ENCODE measurements at regions not wholly inside any gene's neighbourhood (a gene's known extent, or its start where the extent isn't known, plus 50 kb on each side); places are given as distances from the start of the nearest gene placed in this dataset.
A peak's percentile ranks its signal among the peaks of the same experiment; 100 is the strongest.

DNA sequence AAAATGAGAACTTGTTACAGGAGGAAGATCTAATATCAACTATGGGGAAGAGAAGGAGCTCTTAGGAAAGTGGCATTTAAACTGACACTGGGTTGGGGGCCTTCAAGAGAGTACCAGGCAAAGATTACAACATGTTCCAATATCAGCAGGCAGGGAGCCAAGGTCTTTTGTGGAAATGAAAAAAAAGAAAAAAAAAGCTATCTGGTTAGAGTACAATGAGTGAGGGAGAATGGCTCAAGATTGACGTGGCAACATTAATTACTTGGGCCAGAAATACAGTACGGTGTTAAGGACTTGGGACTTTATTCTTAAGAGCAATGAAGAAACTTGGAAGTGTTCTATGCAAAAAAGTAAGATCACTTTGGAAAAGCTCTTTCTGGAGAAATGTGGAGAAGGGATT, 132.3 kb upstream of the CDK1 start:
- ATAC-seq (no peak), DNase-seq (ENCODE audit: low spot score) (no peak)
- H2AFZ ChIP-seq = no peak overlapping the region
- Mint-ChIP-seq H3K9me3 (no peaks in the 10 kb centered on the region; the same call in 2 of the 3 replicates), H3K4me1 (peaks cover 14% of the 10 kb centered on the region), H3K36me3 (ENCODE audit: low read depth) (no peaks in the 10 kb centered on the region), H3K4me3 (no peak overlapping the region), H3K27ac (peak overlapping the region; percentile 29), H3K27me3 (ENCODE audit: insufficient read depth, low read depth, poor library complexity) (no peaks in the 10 kb centered on the region)
- H3K4me2 ChIP-seq = no peak overlapping the region
- H3K27ac ChIP-seq (ENCODE audit: low read depth) = no peak overlapping the region
- no peaks in the 10 kb centered on the region for H4K20me1 ChIP-seq (replicated peaks; ENCODE audit: insufficient read depth)
- H3K36me3 ChIP-seq (ENCODE audit: insufficient read depth) = no peaks in the 10 kb centered on the region
- H3K27me3 ChIP-seq (ENCODE audit: insufficient read depth) = no peaks in the 10 kb centered on the region
- peaks cover 16% of the 10 kb centered on the region for H3K4me1 ChIP-seq (ENCODE audit: insufficient read depth)
- no peaks in the 10 kb centered on the region for H3F3A ChIP-seq (replicated peaks; ENCODE audit: low read depth)
- H3K9me2 ChIP-seq (ENCODE audit: insufficient read depth) = no peaks in the 10 kb centered on the region
- no peaks in the 10 kb centered on the region for H3K79me2 ChIP-seq (replicated peaks; ENCODE audit: insufficient read depth)
- TF ChIP-seq EZH2 (IDR thresholded peaks at IDR 0.05; ENCODE audit: low read depth, unreplicated experiment) (no peak), POLR2AphosphoS5 (IDR thresholded peaks at IDR 0.05; ENCODE audit: low read depth) (no peak), STAT1 (IDR thresholded peaks at IDR 0.05; ENCODE audit: unreplicated experiment) (no peak), NANOG (IDR thresholded peaks at IDR 0.05; ENCODE audit: borderline replicate concordance) (no peak), ZNF331 (CRISPR knock-in tag; IDR thresholded peaks at IDR 0.05; ENCODE audit: low read depth) (no peak), CREB1 (CRISPR knock-in tag; IDR thresholded peaks at IDR 0.05; ENCODE audit: low read depth) (no peak), EZH2phosphoT487 (IDR thresholded peaks at IDR 0.05; ENCODE audit: unreplicated experiment) (no peak), JUNB (IDR thresholded peaks at IDR 0.05; ENCODE audit: unreplicated experiment) (no peak), ZNF114 (CRISPR knock-in tag; IDR thresholded peaks at IDR 0.05) (no peak)
- TF ChIP-seq, protein P1, sequence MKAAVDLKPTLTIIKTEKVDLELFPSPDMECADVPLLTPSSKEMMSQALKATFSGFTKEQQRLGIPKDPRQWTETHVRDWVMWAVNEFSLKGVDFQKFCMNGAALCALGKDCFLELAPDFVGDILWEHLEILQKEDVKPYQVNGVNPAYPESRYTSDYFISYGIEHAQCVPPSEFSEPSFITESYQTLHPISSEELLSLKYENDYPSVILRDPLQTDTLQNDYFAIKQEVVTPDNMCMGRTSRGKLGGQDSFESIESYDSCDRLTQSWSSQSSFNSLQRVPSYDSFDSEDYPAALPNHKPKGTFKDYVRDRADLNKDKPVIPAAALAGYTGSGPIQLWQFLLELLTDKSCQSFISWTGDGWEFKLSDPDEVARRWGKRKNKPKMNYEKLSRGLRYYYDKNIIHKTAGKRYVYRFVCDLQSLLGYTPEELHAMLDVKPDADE (IDR thresholded peaks at IDR 0.05) = no peak
- TF ChIP-seq, protein P2, sequence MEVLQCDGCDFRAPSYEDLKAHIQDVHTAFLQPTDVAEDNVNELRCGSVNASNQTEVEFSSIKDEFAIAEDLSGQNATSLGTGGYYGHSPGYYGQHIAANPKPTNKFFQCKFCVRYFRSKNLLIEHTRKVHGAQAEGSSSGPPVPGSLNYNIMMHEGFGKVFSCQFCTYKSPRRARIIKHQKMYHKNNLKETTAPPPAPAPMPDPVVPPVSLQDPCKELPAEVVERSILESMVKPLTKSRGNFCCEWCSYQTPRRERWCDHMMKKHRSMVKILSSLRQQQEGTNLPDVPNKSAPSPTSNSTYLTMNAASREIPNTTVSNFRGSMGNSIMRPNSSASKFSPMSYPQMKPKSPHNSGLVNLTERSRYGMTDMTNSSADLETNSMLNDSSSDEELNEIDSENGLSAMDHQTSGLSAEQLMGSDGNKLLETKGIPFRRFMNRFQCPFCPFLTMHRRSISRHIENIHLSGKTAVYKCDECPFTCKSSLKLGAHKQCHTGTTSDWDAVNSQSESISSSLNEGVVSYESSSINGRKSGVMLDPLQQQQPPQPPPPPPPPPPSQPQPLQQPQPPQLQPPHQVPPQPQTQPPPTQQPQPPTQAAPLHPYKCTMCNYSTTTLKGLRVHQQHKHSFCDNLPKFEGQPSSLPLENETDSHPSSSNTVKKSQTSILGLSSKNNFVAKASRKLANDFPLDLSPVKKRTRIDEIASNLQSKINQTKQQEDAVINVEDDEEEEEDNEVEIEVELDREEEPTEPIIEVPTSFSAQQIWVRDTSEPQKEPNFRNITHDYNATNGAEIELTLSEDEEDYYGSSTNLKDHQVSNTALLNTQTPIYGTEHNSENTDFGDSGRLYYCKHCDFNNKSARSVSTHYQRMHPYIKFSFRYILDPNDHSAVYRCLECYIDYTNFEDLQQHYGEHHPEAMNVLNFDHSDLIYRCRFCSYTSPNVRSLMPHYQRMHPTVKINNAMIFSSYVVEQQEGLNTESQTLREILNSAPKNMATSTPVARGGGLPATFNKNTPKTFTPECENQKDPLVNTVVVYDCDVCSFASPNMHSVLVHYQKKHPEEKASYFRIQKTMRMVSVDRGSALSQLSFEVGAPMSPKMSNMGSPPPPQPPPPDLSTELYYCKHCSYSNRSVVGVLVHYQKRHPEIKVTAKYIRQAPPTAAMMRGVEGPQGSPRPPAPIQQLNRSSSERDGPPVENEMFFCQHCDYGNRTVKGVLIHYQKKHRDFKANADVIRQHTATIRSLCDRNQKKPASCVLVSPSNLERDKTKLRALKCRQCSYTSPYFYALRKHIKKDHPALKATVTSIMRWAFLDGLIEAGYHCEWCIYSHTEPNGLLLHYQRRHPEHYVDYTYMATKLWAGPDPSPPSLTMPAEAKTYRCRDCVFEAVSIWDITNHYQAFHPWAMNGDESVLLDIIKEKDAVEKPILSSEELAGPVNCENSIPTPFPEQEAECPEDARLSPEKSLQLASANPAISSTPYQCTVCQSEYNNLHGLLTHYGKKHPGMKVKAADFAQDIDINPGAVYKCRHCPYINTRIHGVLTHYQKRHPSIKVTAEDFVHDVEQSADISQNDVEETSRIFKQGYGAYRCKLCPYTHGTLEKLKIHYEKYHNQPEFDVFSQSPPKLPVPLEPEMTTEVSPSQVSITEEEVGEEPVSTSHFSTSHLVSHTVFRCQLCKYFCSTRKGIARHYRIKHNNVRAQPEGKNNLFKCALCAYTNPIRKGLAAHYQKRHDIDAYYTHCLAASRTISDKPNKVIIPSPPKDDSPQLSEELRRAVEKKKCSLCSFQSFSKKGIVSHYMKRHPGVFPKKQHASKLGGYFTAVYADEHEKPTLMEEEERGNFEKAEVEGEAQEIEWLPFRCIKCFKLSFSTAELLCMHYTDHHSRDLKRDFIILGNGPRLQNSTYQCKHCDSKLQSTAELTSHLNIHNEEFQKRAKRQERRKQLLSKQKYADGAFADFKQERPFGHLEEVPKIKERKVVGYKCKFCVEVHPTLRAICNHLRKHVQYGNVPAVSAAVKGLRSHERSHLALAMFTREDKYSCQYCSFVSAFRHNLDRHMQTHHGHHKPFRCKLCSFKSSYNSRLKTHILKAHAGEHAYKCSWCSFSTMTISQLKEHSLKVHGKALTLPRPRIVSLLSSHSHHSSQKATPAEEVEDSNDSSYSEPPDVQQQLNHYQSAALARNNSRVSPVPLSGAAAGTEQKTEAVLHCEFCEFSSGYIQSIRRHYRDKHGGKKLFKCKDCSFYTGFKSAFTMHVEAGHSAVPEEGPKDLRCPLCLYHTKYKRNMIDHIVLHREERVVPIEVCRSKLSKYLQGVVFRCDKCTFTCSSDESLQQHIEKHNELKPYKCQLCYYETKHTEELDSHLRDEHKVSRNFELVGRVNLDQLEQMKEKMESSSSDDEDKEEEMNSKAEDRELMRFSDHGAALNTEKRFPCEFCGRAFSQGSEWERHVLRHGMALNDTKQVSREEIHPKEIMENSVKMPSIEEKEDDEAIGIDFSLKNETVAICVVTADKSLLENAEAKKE (CRISPR knock-in tag; IDR thresholded peaks at IDR 0.05) = no peak
- TF ChIP-seq, protein P3, sequence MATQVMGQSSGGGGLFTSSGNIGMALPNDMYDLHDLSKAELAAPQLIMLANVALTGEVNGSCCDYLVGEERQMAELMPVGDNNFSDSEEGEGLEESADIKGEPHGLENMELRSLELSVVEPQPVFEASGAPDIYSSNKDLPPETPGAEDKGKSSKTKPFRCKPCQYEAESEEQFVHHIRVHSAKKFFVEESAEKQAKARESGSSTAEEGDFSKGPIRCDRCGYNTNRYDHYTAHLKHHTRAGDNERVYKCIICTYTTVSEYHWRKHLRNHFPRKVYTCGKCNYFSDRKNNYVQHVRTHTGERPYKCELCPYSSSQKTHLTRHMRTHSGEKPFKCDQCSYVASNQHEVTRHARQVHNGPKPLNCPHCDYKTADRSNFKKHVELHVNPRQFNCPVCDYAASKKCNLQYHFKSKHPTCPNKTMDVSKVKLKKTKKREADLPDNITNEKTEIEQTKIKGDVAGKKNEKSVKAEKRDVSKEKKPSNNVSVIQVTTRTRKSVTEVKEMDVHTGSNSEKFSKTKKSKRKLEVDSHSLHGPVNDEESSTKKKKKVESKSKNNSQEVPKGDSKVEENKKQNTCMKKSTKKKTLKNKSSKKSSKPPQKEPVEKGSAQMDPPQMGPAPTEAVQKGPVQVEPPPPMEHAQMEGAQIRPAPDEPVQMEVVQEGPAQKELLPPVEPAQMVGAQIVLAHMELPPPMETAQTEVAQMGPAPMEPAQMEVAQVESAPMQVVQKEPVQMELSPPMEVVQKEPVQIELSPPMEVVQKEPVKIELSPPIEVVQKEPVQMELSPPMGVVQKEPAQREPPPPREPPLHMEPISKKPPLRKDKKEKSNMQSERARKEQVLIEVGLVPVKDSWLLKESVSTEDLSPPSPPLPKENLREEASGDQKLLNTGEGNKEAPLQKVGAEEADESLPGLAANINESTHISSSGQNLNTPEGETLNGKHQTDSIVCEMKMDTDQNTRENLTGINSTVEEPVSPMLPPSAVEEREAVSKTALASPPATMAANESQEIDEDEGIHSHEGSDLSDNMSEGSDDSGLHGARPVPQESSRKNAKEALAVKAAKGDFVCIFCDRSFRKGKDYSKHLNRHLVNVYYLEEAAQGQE (IDR thresholded peaks at IDR 0.05; ENCODE audit: unreplicated experiment) = no peak
- TF ChIP-seq, protein P4, sequence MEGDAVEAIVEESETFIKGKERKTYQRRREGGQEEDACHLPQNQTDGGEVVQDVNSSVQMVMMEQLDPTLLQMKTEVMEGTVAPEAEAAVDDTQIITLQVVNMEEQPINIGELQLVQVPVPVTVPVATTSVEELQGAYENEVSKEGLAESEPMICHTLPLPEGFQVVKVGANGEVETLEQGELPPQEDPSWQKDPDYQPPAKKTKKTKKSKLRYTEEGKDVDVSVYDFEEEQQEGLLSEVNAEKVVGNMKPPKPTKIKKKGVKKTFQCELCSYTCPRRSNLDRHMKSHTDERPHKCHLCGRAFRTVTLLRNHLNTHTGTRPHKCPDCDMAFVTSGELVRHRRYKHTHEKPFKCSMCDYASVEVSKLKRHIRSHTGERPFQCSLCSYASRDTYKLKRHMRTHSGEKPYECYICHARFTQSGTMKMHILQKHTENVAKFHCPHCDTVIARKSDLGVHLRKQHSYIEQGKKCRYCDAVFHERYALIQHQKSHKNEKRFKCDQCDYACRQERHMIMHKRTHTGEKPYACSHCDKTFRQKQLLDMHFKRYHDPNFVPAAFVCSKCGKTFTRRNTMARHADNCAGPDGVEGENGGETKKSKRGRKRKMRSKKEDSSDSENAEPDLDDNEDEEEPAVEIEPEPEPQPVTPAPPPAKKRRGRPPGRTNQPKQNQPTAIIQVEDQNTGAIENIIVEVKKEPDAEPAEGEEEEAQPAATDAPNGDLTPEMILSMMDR (conservative IDR thresholded peaks at IDR 0.05; ENCODE audit: low read depth in 2 of 2) = no peak
- H3K4me3 ChIP-seq = no peak overlapping the region

All from GM23338 (cell line).